Activated naive CD4-positive, alpha-beta T cell treated with anti-CD3 and anti-CD28 coated beads for 36 hours (primary cell): ENCODE measurements at regions not wholly inside any gene's neighbourhood (a gene's known extent, or its start where the extent isn't known, plus 50 kb on each side); places are given as distances from the start of the nearest gene placed in this dataset.

Source experiments
- CTCF ChIA-PET: fragments of 350-600 bp; sonication (Branson Sonifier 250); formaldehyde crosslinking; loops from one replicate; lab custom pipeline; 2021; ENCODE audit warnings: antibody characterized with exemption; lab: Charles Lee
- DNase-seq: peaks from one replicate; pipeline ENCODE4 v3.0.0-alpha.2; 2020
- H3K27ac Mint-ChIP-seq: one replicate; pipeline ENCODE4 v1.8.0; 2021; ENCODE audit warnings: mild to moderate bottlenecking, mixed read lengths
- H3K27me3 Mint-ChIP-seq: one replicate; pipeline ENCODE4 v1.8.0; 2021; ENCODE audit warnings: low read depth, mixed read lengths
- H3K36me3 Mint-ChIP-seq: one replicate; pipeline ENCODE4 v1.8.0; 2021; ENCODE audit warnings: low read depth, mixed read lengths
- H3K4me1 Mint-ChIP-seq: one replicate; pipeline ENCODE4 v1.8.0; 2021; ENCODE audit warnings: low read depth, mixed read lengths
- H3K4me3 Mint-ChIP-seq: one replicate; pipeline ENCODE4 v1.8.0; 2021; ENCODE audit warnings: mild to moderate bottlenecking, moderate library complexity, mixed read lengths
- H3K9me3 Mint-ChIP-seq: one replicate; pipeline ENCODE4 v1.8.0; 2021; ENCODE audit warnings: mixed read lengths
- intact Hi-C: fragments of 100-400 bp; cut with micrococcal nuclease; formaldehyde crosslinking; loops from one replicate; pipeline ENCODE4 v1.15.1; 2023

- no peak overlapping the region for H3K4me3 Mint-ChIP-seq
- no peaks in the 10 kb centered on the region for H3K27me3 Mint-ChIP-seq
- H3K36me3 Mint-ChIP-seq: no peaks in the 10 kb centered on the region
- CTCF ChIA-PET: no interaction called here
- DNase-seq: no peak
- intact Hi-C loops: no loop called here
- H3K9me3 Mint-ChIP-seq: peaks cover 4% of the 10 kb centered on the region
- H3K4me1 Mint-ChIP-seq: no peaks in the 10 kb centered on the region
- no peak overlapping the region for H3K27ac Mint-ChIP-seq
These were observed 222.8 kb upstream of the PRDM9 start for GRCh38 chr5:23284656-23285055.

DNA sequence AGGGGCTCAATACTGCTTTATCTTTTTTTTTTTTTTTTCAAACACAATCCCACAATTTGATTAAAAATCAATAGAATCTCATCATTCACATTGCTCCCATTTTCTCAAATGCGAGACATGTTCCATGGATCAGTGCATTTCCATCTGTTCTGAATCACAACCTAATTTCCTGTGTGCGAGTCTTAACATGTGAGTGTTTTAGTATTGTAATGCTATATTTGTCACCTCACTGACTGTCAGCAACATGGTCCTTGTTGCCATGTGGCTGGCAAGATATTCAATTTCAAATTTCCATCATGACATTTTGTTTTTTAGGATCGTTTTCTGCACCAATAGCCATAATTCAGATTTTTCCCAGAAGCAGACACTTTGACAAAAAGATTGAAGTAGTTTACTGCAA is 233.2 kb upstream of the PRDM9 start:
- intact Hi-C loops: no loop called here
- H3K9me3 Mint-ChIP-seq: peaks cover 5% of the 10 kb centered on the region
- no peaks in the 10 kb centered on the region for H3K27me3 Mint-ChIP-seq
- no peak for DNase-seq
- H3K36me3 Mint-ChIP-seq: no peaks in the 10 kb centered on the region
- no peak overlapping the region for H3K27ac Mint-ChIP-seq
- CTCF ChIA-PET: no interaction called here
- H3K4me3 Mint-ChIP-seq: no peak overlapping the region
- H3K4me1 Mint-ChIP-seq: no peaks in the 10 kb centered on the region

DNA sequence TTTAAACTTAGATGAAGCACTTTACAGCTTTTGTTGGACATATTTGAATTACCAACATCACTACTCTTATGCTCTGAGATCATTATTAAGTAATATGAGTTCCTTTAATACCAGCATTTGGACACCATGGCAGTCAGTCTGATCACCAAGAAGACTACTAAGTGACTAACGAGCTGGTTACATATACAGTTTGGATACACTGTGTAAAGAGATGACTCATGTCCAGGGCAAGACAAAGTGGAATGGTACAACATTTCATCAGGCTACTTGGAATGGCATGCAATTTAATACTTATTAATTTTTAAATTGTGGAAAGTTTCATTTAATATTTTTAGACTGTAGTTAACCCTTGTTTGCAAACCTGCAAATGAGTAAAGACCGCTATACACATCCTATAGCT is 237.4 kb upstream of the PRDM9 start:
- peaks cover 3% of the 10 kb centered on the region for H3K9me3 Mint-ChIP-seq
- CTCF ChIA-PET: no interaction called here
- H3K4me3 Mint-ChIP-seq: no peak overlapping the region
- intact Hi-C loops: no loop called here
- no peak overlapping the region for H3K27ac Mint-ChIP-seq
- no peaks in the 10 kb centered on the region for H3K27me3 Mint-ChIP-seq
- no peaks in the 10 kb centered on the region for H3K4me1 Mint-ChIP-seq
- no peaks in the 10 kb centered on the region for H3K36me3 Mint-ChIP-seq
- DNase-seq: no peak

DNA sequence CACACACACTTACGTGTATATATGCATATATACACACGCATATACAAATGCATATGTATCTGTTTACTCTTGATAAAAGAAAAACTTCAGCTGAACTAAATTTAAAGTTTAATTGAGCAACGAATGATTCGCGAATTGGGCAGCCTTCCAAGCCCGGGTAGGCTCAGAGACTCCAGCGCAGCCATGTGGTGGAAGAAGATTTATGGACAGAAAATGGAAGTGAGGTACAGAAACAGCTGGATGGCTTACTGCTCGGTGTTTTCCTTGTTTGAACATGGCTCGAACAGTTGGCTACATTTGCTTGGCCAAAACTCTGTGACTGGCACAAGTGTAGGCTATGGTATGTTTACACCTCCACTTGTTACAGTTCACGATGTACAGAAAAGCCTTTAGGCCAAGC is 239.3 kb upstream of the PRDM9 start:
- CTCF ChIA-PET: no interaction called here
- H3K4me1 Mint-ChIP-seq: no peaks in the 10 kb centered on the region
- H3K27me3 Mint-ChIP-seq: no peaks in the 10 kb centered on the region
- H3K9me3 Mint-ChIP-seq: peaks cover 3% of the 10 kb centered on the region
- no peak for DNase-seq
- intact Hi-C loops: no loop called here
- H3K36me3 Mint-ChIP-seq: no peaks in the 10 kb centered on the region
- no peak overlapping the region for H3K4me3 Mint-ChIP-seq
- no peak overlapping the region for H3K27ac Mint-ChIP-seq

DNA sequence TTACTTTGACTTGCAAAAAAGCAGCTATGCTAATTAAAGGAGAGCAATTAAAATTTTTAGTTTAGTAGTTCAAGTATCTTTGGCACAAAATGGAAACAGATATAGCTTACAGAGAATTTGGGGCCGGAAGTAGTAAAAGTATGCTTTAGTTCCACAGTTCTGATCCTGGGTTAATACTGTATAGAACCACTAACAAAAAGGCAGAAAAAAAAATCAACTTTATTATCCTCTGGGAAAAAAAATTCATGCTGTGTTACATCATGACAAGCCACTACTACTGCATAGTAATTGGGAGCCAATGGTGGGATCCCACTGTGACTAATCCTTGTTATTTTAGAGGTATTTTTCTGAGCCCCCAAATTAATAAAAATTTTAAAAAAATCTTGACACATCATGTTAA is 246.8 kb upstream of the PRDM9 start:
- Mint-ChIP-seq H3K9me3 (peaks cover 8% of the 10 kb centered on the region), H3K36me3 (no peaks in the 10 kb centered on the region), H3K27ac (no peak overlapping the region), H3K4me3 (no peak overlapping the region), H3K4me1 (no peaks in the 10 kb centered on the region), H3K27me3 (no peaks in the 10 kb centered on the region)
- intact Hi-C loops: no loop called here
- CTCF ChIA-PET: no interaction called here
- no peak for DNase-seq

DNA sequence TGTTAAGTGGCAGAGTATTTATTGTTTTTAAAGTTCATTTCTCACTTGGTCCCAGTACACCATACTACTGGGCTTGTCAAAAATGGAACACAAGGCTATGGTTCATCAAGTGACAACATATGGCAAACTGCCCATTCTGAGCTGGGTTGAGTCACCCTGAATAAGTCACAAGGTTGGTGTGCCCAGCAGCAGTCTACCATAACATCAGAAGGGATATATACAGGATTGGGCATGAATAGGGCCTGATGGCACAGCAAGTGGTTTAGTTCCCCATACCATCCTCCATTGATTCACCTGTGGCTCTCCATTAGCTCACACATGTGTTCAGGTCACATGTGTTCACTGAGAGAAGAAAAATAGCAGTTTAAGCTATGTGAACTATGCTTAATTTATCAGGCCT is 249.8 kb upstream of the PRDM9 start:
- no peaks in the 10 kb centered on the region for H3K36me3 Mint-ChIP-seq
- intact Hi-C loops: no loop called here
- CTCF ChIA-PET: no interaction called here
- peaks cover 8% of the 10 kb centered on the region for H3K9me3 Mint-ChIP-seq
- no peaks in the 10 kb centered on the region for H3K4me1 Mint-ChIP-seq
- H3K27me3 Mint-ChIP-seq: no peaks in the 10 kb centered on the region
- no peak overlapping the region for H3K27ac Mint-ChIP-seq
- no peak for DNase-seq
- no peak overlapping the region for H3K4me3 Mint-ChIP-seq

GRCh38 chr5:23253621-23254198 is 253.7 kb upstream of the PRDM9 start:
- Mint-ChIP-seq H3K9me3 (peaks cover 6% of the 10 kb centered on the region), H3K4me1 (no peaks in the 10 kb centered on the region), H3K27ac (no peak overlapping the region), H3K27me3 (no peaks in the 10 kb centered on the region), H3K36me3 (no peaks in the 10 kb centered on the region), H3K4me3 (no peak overlapping the region)
- no peak for DNase-seq
- CTCF ChIA-PET: no interaction called here
- intact Hi-C loops: no loop called here

DNA sequence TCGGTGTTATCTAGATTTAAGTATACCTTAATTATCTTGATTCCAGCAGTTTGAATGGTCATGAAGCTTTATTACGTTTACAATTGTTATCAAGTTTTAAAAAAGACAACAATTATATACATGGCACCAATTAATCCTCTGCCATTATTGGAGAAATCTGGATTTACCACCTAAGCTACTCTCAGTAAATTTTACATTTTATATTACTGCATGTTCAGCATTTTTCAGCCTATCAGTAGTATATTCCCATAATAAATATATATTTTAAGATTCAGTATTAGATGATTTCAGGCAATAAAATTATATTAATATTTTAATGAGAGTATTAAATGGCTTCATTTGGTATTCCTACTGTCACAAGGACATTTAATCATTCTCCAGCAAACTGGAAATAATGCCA is 264.5 kb upstream of the PRDM9 start:
- intact Hi-C loops: no loop called here
- H3K36me3 Mint-ChIP-seq: no peaks in the 10 kb centered on the region
- H3K4me1 Mint-ChIP-seq: no peaks in the 10 kb centered on the region
- CTCF ChIA-PET: interaction anchor here (0.6 kb wide), 1 partner anchor 300 kb away, joined by 3 read pairs; no protein-coding TSS in a partner anchor
- DNase-seq: no peak
- peaks cover 10% of the 10 kb centered on the region for H3K9me3 Mint-ChIP-seq
- no peak overlapping the region for H3K27ac Mint-ChIP-seq
- H3K4me3 Mint-ChIP-seq: no peak overlapping the region
- H3K27me3 Mint-ChIP-seq: no peaks in the 10 kb centered on the region

GRCh38 chr5:23235246-23235645 is 272.2 kb upstream of the PRDM9 start:
- Mint-ChIP-seq H3K4me3 (no peak overlapping the region), H3K27ac (no peak overlapping the region), H3K36me3 (no peaks in the 10 kb centered on the region), H3K4me1 (no peaks in the 10 kb centered on the region), H3K27me3 (no peaks in the 10 kb centered on the region), H3K9me3 (peaks cover 2% of the 10 kb centered on the region)
- intact Hi-C loops: no loop called here
- DNase-seq: no peak
- CTCF ChIA-PET: no interaction called here

DNA sequence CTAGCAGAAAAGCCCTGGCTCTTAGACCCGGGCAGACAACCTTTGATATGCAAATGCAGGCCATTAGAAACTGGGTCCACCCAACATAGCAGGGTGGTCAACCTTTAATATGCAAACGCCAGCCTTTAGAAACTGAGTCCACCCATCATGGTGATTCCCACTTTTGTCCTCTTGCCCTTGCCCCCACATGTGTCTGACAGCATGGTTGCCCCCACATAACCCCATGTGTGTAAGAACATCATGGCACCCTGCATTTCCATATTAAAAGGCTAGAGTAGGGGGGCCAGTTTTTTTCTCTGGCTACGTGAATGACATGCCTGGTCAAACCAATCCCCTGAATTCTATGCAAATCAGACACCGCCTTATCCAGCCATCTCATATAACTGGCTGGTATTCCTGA is 273.2 kb upstream of the PRDM9 start:
- Mint-ChIP-seq H3K4me3 (no peak overlapping the region), H3K36me3 (no peaks in the 10 kb centered on the region), H3K27me3 (no peaks in the 10 kb centered on the region), H3K9me3 (peaks cover 2% of the 10 kb centered on the region), H3K4me1 (no peaks in the 10 kb centered on the region), H3K27ac (no peak overlapping the region)
- CTCF ChIA-PET: no interaction called here
- intact Hi-C loops: no loop called here
- DNase-seq: no peak

DNA sequence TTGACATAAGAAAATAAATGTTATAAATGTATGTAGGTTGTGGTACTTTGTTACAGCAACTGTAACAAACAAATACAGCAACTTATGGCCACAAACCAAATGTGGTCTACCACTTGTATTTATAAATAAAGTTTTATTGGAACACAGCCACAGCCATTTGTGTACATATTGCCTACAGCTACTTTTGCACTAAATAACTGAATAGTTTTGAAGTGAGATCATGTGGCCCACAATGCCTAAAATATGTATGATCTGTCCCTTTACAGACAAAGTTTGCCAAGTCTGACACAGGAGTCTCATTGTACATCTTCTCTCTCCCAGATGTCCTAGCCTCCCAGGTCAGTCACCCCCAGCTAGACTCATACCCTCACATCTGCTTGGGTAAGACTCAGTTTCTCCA is 283.6 kb upstream of the PRDM9 start:
- no peak overlapping the region for H3K4me3 Mint-ChIP-seq
- no peaks in the 10 kb centered on the region for H3K4me1 Mint-ChIP-seq
- no peak overlapping the region for H3K27ac Mint-ChIP-seq
- peaks cover 4% of the 10 kb centered on the region for H3K9me3 Mint-ChIP-seq
- H3K27me3 Mint-ChIP-seq: no peaks in the 10 kb centered on the region
- H3K36me3 Mint-ChIP-seq: no peaks in the 10 kb centered on the region
- CTCF ChIA-PET: no interaction called here
- intact Hi-C loops: no loop called here
- DNase-seq: no peak

- H3K27me3 Mint-ChIP-seq: no peaks in the 10 kb centered on the region
- no peaks in the 10 kb centered on the region for H3K4me1 Mint-ChIP-seq
- H3K4me3 Mint-ChIP-seq: no peak overlapping the region
- CTCF ChIA-PET: interaction anchor here (1.0 kb wide), 1 partner anchor 12 kb away, joined by 3 read pairs; no protein-coding TSS in a partner anchor
- no peaks in the 10 kb centered on the region for H3K36me3 Mint-ChIP-seq
- H3K9me3 Mint-ChIP-seq: peaks cover 4% of the 10 kb centered on the region
- intact Hi-C loops: no loop called here
- no peak for DNase-seq
- H3K27ac Mint-ChIP-seq: no peak overlapping the region
These were observed 285.6 kb upstream of the PRDM9 start for GRCh38 chr5:23221831-23222230.

DNA sequence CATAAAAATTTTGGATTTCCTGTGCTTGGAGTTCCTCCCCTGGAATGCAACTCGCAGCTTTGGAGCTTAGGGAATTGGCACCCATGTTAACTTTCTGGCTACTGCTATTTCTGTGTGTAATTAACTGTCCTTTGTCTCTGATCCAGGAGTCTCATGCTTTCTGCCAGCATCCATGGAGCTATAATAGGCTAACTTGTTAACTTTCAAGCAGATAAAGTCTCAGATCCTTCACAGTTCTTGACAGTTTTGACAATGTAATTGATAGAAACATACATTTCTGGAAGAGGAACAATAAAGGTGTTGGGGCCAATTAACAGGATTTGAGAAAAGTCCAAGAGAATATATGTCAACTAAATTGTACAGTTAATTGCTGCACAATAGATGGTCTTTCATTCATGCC is 290.2 kb upstream of the PRDM9 start:
- Mint-ChIP-seq H3K27ac (no peak overlapping the region), H3K4me1 (no peaks in the 10 kb centered on the region)

More for the DNA sequence above, 290.2 kb upstream of the PRDM9 start:
- Mint-ChIP-seq H3K4me3 (no peak overlapping the region), H3K27me3 (no peaks in the 10 kb centered on the region), H3K9me3 (peaks cover 6% of the 10 kb centered on the region), H3K36me3 (no peaks in the 10 kb centered on the region)
- DNase-seq: no peak
- CTCF ChIA-PET: no interaction called here
- intact Hi-C loops: no loop called here
